WTC11 (cell line): ENCODE measurements at regions not wholly inside any gene's neighbourhood (a gene's known extent, or its start where the extent isn't known, plus 50 kb on each side); places are given as distances from the start of the nearest gene placed in this dataset.

Experiments used
- ATAC-seq: fragments of 200-7000 bp; cut with Tn5 transposase; 2 replicates; pipeline ENCODE4 v1.10.0; 2021; ENCODE audit warnings: mild to moderate bottlenecking, moderate library complexity
- CTCF ChIA-PET: fragments of 300-600 bp; sonication (Branson Sonifier 250); formaldehyde crosslinking; loops from one replicate; lab custom pipeline; 2021; ENCODE audit warnings: antibody characterized with exemption; lab: Charles Lee
- POLR2A ChIA-PET: fragments of 350-600 bp; sonication (Branson Sonifier 250); formaldehyde crosslinking; loops from one replicate; lab custom pipeline; 2021; ENCODE audit warnings: antibody characterized with exemption; lab: Charles Lee
- DNase-seq: peaks from one replicate; pipeline ENCODE4 v3.0.0; 2021; ENCODE audit warnings: low spot score
- H3K27ac Mint-ChIP-seq: 2 replicates; pipeline ENCODE4 v1.8.0; 2021; ENCODE audit warnings: mixed read lengths
- H3K27me3 Mint-ChIP-seq: 2 replicates; pipeline ENCODE4 v1.8.0; 2021; ENCODE audit warnings: low read depth, mild to moderate bottlenecking, moderate library complexity, mixed read lengths
- H3K36me3 Mint-ChIP-seq: 2 replicates; pipeline ENCODE4 v1.8.0; 2021; ENCODE audit warnings: mixed read lengths
- H3K4me1 Mint-ChIP-seq: 2 replicates; pipeline ENCODE4 v1.8.0; 2022; ENCODE audit warnings: mixed read lengths
- H3K4me3 Mint-ChIP-seq: 2 replicates; pipeline ENCODE4 v1.8.0; 2021; ENCODE audit warnings: mild to moderate bottlenecking, moderate library complexity, mixed read lengths
- H3K9me3 Mint-ChIP-seq: 2 replicates; pipeline ENCODE4 v1.8.0; 2021; ENCODE audit warnings: mixed read lengths
- NFYB ChIP-seq: sonication (generic); formaldehyde crosslinking; conservative IDR thresholded peaks from 2 replicates; pipeline ENCODE4 v1.8.0; 2022; ENCODE audit warnings: low read depth, missing genetic modification reagents
- RORB ChIP-seq: fragments of 250-450 bp; sonication (Bioruptor Pico); IDR thresholded peaks from 2 replicates; pipeline ENCODE4 v1.9.0; 2021; ENCODE audit warnings: mild to moderate bottlenecking
- SMAD4 ChIP-seq: sonication (generic); formaldehyde crosslinking; IDR thresholded peaks from 2 replicates; pipeline ENCODE4 v1.8.0; 2022; ENCODE audit warnings: mild to moderate bottlenecking, missing genetic modification reagents
- SP1 ChIP-seq: sonication (generic); formaldehyde crosslinking; conservative IDR thresholded peaks from 2 replicates; pipeline ENCODE4 v1.8.1; 2022; ENCODE audit warnings: missing genetic modification reagents
- TP53 ChIP-seq: sonication (generic); formaldehyde crosslinking; IDR thresholded peaks from 2 replicates; pipeline ENCODE4 v1.8.1; 2023; ENCODE audit warnings: mild to moderate bottlenecking, missing genetic modification reagents
- ZNF138 ChIP-seq: sonication (generic); formaldehyde crosslinking; conservative IDR thresholded peaks from 2 replicates; pipeline ENCODE4 v1.8.1; 2022; ENCODE audit warnings: mild to moderate bottlenecking, moderate library complexity, missing genetic modification reagents
- ZNF219 ChIP-seq: sonication (generic); formaldehyde crosslinking; IDR thresholded peaks from 2 replicates; pipeline ENCODE4 v1.8.0; 2023; ENCODE audit warnings: missing genetic modification reagents, mild to moderate bottlenecking, borderline replicate concordance
- ZNF396 ChIP-seq: fragments of 250-450 bp; sonication (Bioruptor Pico); IDR thresholded peaks from 2 replicates; pipeline ENCODE4 v1.8.0; 2021; ENCODE audit warnings: mild to moderate bottlenecking, moderate library complexity, borderline replicate concordance
- TF ChIP-seq, protein P1 (sequence below): sonication (generic); formaldehyde crosslinking; IDR thresholded peaks from 2 replicates; pipeline ENCODE4 v1.8.1; 2023; ENCODE audit warnings: mild to moderate bottlenecking, missing genetic modification reagents, moderate library complexity
- TF ChIP-seq, protein P2 (sequence below): sonication (generic); formaldehyde crosslinking; conservative IDR thresholded peaks from 2 replicates; pipeline ENCODE4 v1.8.1; 2022; ENCODE audit warnings: mild to moderate bottlenecking, missing genetic modification reagents
- TF ChIP-seq, protein P3 (sequence below): sonication (generic); formaldehyde crosslinking; IDR thresholded peaks from 2 replicates; pipeline ENCODE4 v1.8.0; 2022; ENCODE audit warnings: mild to moderate bottlenecking, missing genetic modification reagents
- TF ChIP-seq, protein P4 (sequence below): sonication (generic); formaldehyde crosslinking; IDR thresholded peaks from 2 replicates; pipeline ENCODE4 v1.8.1; 2023; ENCODE audit warnings: mild to moderate bottlenecking, missing genetic modification reagents, borderline replicate concordance
- TF ChIP-seq, protein P5 (sequence below): sonication (generic); formaldehyde crosslinking; IDR thresholded peaks from 2 replicates; pipeline ENCODE4 v1.8.1; 2023; ENCODE audit warnings: mild to moderate bottlenecking, moderate library complexity, missing genetic modification reagents

DNA sequence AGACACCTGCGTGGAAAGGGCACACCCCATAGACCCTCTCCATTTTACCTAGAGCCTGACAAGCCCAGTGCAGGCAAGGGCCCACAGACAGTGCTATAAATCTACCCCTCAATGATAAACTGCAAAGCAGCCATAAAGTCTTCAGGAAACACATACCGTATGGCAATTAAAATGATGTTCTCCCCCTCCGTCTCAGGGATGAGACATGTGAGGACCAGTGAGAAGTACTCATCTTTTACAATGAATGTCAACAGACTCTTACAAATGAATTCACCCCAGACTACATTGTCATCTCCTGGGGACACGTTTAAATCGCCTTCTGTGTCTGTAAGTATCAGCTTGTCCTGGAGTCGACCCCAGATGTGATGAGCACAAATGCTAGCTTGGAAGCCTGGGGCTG lies 362.7 kb downstream of the ADGRD1 start:
- Mint-ChIP-seq H3K36me3 (peaks cover 41% of the 10 kb centered on the region), H3K4me1 (peaks cover 30% of the 10 kb centered on the region), H3K9me3 (peaks cover 55% of the 10 kb centered on the region), H3K4me3 (no peak overlapping the region), H3K27ac (no peak overlapping the region), H3K27me3 (peaks cover 10% of the 10 kb centered on the region)
- CTCF ChIA-PET = no interaction called here
- POLR2A ChIA-PET = interaction anchor here (0.6 kb wide), 1 partner anchor 675 kb away, joined by 3 read pairs; no protein-coding TSS in a partner anchor
- DNase-seq (no peak), ATAC-seq (no peak)
- TF ChIP-seq, protein P1, sequence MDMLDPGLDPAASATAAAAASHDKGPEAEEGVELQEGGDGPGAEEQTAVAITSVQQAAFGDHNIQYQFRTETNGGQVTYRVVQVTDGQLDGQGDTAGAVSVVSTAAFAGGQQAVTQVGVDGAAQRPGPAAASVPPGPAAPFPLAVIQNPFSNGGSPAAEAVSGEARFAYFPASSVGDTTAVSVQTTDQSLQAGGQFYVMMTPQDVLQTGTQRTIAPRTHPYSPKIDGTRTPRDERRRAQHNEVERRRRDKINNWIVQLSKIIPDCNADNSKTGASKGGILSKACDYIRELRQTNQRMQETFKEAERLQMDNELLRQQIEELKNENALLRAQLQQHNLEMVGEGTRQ = no peak
- TF ChIP-seq TP53 (CRISPR knock-in tag) (no peak), ZNF219 (CRISPR knock-in tag) (no peak), SP1 (CRISPR knock-in tag) (no peak), ZNF138 (no peak)
- TF ChIP-seq, protein P2, sequence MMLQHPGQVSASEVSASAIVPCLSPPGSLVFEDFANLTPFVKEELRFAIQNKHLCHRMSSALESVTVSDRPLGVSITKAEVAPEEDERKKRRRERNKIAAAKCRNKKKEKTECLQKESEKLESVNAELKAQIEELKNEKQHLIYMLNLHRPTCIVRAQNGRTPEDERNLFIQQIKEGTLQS (CRISPR knock-in tag) = no peak

DNA sequence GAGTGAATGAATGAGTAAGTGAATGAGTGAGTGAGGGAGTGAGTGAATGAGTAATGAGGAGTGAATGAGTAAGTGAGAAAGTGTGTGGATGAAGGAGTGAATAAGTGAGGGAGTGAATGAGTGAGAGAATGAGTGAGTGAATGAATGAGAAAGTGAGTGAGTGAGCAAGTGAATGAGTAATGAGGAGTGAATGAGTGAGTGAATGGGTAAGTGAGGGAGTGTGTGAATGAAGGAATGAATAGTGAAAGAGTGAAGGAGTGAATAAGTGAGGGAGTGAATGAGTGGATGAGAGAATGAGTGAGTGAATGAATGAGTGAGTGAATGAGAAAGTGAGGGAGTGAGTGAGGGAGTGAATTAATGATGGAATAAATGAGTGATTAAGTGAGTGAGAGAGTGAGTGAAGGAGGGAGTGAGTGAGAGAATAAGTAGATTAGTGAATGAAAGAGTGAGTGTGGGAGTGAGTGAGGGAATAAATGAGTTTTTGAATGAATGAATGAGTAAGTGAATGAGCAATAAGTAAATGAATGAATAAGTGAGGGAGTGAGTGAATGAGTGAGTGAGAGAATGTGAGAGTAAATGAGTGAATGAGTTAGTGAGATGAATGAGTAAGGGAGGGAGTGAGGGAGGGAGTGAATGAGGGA lies 364.5 kb downstream of the ADGRD1 start:
- Mint-ChIP-seq H3K27ac (no peak overlapping the region), H3K36me3 (peaks cover 49% of the 10 kb centered on the region), H3K27me3 (peaks cover 10% of the 10 kb centered on the region), H3K4me3 (no peak overlapping the region), H3K4me1 (peaks cover 20% of the 10 kb centered on the region), H3K9me3 (peaks cover 60% of the 10 kb centered on the region)
- DNase-seq = no peak
- ATAC-seq = no peak
- ChIA-PET POLR2A (no interaction called here), CTCF (interaction anchor here (1.6 kb wide), 1 partner anchor 137 kb away, joined by 3 read pairs; no protein-coding TSS in a partner anchor)
- TF ChIP-seq, protein P3, sequence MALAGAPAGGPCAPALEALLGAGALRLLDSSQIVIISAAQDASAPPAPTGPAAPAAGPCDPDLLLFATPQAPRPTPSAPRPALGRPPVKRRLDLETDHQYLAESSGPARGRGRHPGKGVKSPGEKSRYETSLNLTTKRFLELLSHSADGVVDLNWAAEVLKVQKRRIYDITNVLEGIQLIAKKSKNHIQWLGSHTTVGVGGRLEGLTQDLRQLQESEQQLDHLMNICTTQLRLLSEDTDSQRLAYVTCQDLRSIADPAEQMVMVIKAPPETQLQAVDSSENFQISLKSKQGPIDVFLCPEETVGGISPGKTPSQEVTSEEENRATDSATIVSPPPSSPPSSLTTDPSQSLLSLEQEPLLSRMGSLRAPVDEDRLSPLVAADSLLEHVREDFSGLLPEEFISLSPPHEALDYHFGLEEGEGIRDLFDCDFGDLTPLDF = no peak
- TF ChIP-seq NFYB (CRISPR knock-in tag) = no peak
- TF ChIP-seq SMAD4 = no peak
- TF ChIP-seq RORB (CRISPR knock-in tag) = no peak
- TF ChIP-seq, protein P1 = no peak
- TF ChIP-seq, protein P4, sequence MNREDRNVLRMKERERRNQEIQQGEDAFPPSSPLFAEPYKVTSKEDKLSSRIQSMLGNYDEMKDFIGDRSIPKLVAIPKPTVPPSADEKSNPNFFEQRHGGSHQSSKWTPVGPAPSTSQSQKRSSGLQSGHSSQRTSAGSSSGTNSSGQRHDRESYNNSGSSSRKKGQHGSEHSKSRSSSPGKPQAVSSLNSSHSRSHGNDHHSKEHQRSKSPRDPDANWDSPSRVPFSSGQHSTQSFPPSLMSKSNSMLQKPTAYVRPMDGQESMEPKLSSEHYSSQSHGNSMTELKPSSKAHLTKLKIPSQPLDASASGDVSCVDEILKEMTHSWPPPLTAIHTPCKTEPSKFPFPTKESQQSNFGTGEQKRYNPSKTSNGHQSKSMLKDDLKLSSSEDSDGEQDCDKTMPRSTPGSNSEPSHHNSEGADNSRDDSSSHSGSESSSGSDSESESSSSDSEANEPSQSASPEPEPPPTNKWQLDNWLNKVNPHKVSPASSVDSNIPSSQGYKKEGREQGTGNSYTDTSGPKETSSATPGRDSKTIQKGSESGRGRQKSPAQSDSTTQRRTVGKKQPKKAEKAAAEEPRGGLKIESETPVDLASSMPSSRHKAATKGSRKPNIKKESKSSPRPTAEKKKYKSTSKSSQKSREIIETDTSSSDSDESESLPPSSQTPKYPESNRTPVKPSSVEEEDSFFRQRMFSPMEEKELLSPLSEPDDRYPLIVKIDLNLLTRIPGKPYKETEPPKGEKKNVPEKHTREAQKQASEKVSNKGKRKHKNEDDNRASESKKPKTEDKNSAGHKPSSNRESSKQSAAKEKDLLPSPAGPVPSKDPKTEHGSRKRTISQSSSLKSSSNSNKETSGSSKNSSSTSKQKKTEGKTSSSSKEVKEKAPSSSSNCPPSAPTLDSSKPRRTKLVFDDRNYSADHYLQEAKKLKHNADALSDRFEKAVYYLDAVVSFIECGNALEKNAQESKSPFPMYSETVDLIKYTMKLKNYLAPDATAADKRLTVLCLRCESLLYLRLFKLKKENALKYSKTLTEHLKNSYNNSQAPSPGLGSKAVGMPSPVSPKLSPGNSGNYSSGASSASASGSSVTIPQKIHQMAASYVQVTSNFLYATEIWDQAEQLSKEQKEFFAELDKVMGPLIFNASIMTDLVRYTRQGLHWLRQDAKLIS (CRISPR knock-in tag) = no peak
- TF ChIP-seq, protein P5, sequence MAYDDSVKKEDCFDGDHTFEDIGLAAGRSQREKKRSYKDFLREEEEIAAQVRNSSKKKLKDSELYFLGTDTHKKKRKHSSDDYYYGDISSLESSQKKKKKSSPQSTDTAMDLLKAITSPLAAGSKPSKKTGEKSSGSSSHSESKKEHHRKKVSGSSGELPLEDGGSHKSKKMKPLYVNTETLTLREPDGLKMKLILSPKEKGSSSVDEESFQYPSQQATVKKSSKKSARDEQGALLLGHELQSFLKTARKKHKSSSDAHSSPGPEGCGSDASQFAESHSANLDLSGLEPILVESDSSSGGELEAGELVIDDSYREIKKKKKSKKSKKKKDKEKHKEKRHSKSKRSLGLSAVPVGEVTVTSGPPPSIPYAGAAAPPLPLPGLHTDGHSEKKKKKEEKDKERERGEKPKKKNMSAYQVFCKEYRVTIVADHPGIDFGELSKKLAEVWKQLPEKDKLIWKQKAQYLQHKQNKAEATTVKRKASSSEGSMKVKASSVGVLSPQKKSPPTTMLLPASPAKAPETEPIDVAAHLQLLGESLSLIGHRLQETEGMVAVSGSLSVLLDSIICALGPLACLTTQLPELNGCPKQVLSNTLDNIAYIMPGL (CRISPR knock-in tag) = no peak
- TF ChIP-seq ZNF396 (CRISPR knock-in tag) = no peak
